Lower leg skin (tissue), 3 donors: ENCODE measurements at regions not wholly inside any gene's neighbourhood (a gene's known extent, or its start where the extent isn't known, plus 50 kb on each side); places are given as distances from the start of the nearest gene placed in this dataset.

Source experiments
- POLR2A ChIP-seq, 2 donors: fragments of 450-650 bp; IDR thresholded peaks; one replicate each; pipeline ENCODE4 v1.6.1; 2016 to 2017; ENCODE audit warnings: antibody characterized with exemption in 2 of 2, mild to moderate bottlenecking in 1 of 2, moderate library complexity in 1 of 2
- TF ChIP-seq, protein P1 (sequence below), 3 donors: fragments of 450-650 bp; IDR thresholded peaks; one replicate each; pipeline ENCODE4 v1.5.1; 2016; ENCODE audit warnings: antibody characterized with exemption in 3 of 3, mild to moderate bottlenecking in 3 of 3, moderate library complexity in 2 of 3

GRCh38 chr10:10311966-10312365 is 705.7 kb upstream of the CELF2 start:
- TF ChIP-seq, protein P1, sequence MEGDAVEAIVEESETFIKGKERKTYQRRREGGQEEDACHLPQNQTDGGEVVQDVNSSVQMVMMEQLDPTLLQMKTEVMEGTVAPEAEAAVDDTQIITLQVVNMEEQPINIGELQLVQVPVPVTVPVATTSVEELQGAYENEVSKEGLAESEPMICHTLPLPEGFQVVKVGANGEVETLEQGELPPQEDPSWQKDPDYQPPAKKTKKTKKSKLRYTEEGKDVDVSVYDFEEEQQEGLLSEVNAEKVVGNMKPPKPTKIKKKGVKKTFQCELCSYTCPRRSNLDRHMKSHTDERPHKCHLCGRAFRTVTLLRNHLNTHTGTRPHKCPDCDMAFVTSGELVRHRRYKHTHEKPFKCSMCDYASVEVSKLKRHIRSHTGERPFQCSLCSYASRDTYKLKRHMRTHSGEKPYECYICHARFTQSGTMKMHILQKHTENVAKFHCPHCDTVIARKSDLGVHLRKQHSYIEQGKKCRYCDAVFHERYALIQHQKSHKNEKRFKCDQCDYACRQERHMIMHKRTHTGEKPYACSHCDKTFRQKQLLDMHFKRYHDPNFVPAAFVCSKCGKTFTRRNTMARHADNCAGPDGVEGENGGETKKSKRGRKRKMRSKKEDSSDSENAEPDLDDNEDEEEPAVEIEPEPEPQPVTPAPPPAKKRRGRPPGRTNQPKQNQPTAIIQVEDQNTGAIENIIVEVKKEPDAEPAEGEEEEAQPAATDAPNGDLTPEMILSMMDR (IDR thresholded peaks at IDR 0.05): no peak
- no peak for TF ChIP-seq POLR2A (IDR thresholded peaks at IDR 0.05)
